ENCODE measurements at regions not wholly inside any gene's neighbourhood (a gene's known extent, or its start where the extent isn't known, plus 50 kb on each side); places are given as distances from the start of the nearest gene placed in this dataset.

- no peak for TF ChIP-seq CTCF (conservative IDR thresholded peaks at IDR 0.05; ENCODE audit: low read depth, low read length)
Measured at GRCh38 chr11:134741453-134742223, 329.6 kb upstream of the B3GAT1 start.

GRCh38 chr11:134740590-134741261, 328.7 kb upstream of the B3GAT1 start:
- no peak overlapping the region for H3K4me3 ChIP-seq (ENCODE audit: low read length)
- TF ChIP-seq CTCF (conservative IDR thresholded peaks at IDR 0.05; ENCODE audit: low read depth, low read length) = no peak
- no peak for DNase-seq (ENCODE audit: low read depth)

More at GRCh38 chr11:134741453-134742223, 329.6 kb upstream of the B3GAT1 start:
- no peak for DNase-seq (ENCODE audit: low read depth)
- H3K4me3 ChIP-seq (ENCODE audit: low read length) = no peak overlapping the region

GRCh38 chr11:134739136-134739535, 327.1 kb upstream of the B3GAT1 start:
- DNase-seq (ENCODE audit: low read depth) = no peak
- no peak for TF ChIP-seq CTCF (conservative IDR thresholded peaks at IDR 0.05; ENCODE audit: low read depth, low read length)
- H3K4me3 ChIP-seq (ENCODE audit: low read length) = no peak overlapping the region

GRCh38 chr11:134738581-134738980, 326.5 kb upstream of the B3GAT1 start:
- TF ChIP-seq CTCF (conservative IDR thresholded peaks at IDR 0.05; ENCODE audit: low read depth, low read length) = no peak
- no peak overlapping the region for H3K4me3 ChIP-seq (ENCODE audit: low read length)
- DNase-seq (ENCODE audit: low read depth) = no peak

GRCh38 chr11:134737563-134738510, 325.8 kb upstream of the B3GAT1 start:
- DNase-seq (ENCODE audit: low read depth) = no peak
- TF ChIP-seq CTCF (conservative IDR thresholded peaks at IDR 0.05; ENCODE audit: low read depth, low read length) = no peak
- H3K4me3 ChIP-seq (ENCODE audit: low read length) = no peak overlapping the region

- DNase-seq (ENCODE audit: low read depth) = no peak
- TF ChIP-seq CTCF (conservative IDR thresholded peaks at IDR 0.05; ENCODE audit: low read depth, low read length) = no peak
- H3K4me3 ChIP-seq (ENCODE audit: low read length) = no peak overlapping the region
Measured at GRCh38 chr11:134736251-134736947, 324.4 kb upstream of the B3GAT1 start.
